ENCODE measurements at regions not wholly inside any gene's neighbourhood (a gene's known extent, or its start where the extent isn't known, plus 50 kb on each side); places are given as distances from the start of the nearest gene placed in this dataset.

GRCh38 chr6:22381845-22382544, 85.2 kb upstream of the PRL start:
- Histone ChIP-seq H3K27me3 (ENCODE audit: control insufficient read depth, insufficient read depth, low read length) (no peaks in the 10 kb centered on the region), H3K4me3 (ENCODE audit: low read depth, low read length) (no peak overlapping the region), H3K36me3 (ENCODE audit: control insufficient read depth, insufficient read depth, low read length) (no peaks in the 10 kb centered on the region)
- TF ChIP-seq, protein P1, sequence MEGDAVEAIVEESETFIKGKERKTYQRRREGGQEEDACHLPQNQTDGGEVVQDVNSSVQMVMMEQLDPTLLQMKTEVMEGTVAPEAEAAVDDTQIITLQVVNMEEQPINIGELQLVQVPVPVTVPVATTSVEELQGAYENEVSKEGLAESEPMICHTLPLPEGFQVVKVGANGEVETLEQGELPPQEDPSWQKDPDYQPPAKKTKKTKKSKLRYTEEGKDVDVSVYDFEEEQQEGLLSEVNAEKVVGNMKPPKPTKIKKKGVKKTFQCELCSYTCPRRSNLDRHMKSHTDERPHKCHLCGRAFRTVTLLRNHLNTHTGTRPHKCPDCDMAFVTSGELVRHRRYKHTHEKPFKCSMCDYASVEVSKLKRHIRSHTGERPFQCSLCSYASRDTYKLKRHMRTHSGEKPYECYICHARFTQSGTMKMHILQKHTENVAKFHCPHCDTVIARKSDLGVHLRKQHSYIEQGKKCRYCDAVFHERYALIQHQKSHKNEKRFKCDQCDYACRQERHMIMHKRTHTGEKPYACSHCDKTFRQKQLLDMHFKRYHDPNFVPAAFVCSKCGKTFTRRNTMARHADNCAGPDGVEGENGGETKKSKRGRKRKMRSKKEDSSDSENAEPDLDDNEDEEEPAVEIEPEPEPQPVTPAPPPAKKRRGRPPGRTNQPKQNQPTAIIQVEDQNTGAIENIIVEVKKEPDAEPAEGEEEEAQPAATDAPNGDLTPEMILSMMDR (IDR thresholded peaks at IDR 0.05; ENCODE audit: insufficient read depth, low read length, severe bottlenecking) = no peak
- FAIRE-seq = no peak
- no peak for DNase-seq (ENCODE audit: low read depth)

DNA sequence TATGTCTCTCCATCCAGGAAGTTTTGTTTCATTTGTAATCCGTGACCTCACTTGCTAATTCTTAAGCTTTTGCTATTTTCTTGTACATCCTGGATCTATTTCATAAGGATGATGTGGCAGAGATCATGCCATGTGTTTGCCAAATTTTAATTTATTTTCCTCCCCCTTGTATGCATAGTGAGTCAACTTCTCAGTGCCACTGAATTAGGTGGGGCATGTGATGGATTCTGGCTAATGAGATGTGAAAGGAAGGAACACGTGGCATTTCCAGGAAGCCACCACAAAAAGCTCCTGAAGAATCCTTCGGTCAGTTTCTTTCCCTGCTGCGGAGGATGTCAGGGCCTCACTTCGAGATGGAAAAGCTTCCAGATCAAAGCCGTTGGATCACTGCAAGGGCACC, 86.2 kb upstream of the PRL start:
- Histone ChIP-seq H3K36me3 (ENCODE audit: control insufficient read depth, insufficient read depth, low read length) (no peaks in the 10 kb centered on the region), H3K4me3 (ENCODE audit: low read depth, low read length) (no peak overlapping the region), H3K27me3 (ENCODE audit: control insufficient read depth, insufficient read depth, low read length) (no peaks in the 10 kb centered on the region)
- TF ChIP-seq, protein P1 (IDR thresholded peaks at IDR 0.05; ENCODE audit: insufficient read depth, low read length, severe bottlenecking) = no peak
- DNase-seq (ENCODE audit: low read depth) (peak; percentile 47), FAIRE-seq (no peak)

DNA sequence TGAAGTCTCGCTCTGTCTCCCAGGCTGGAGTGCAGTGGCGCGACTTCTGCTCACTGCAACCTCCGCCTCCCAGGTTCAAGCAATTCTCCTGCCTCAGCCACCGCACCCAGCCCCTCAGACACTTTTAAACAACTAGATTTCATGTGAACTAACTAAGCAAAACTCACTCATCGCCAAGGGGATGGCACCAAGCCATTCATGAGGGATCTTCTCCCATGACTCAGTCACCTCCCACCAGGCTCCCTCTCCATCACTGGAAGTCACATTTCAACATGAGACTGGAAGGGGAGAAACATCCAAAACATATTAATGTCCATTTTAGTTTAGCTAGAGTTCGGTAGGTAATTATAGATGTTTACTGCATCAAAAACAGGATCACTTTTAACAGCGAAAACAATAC, 95.9 kb upstream of the PRL start:
- Histone ChIP-seq H3K27me3 (ENCODE audit: control insufficient read depth, insufficient read depth, low read length) (no peaks in the 10 kb centered on the region), H3K4me3 (ENCODE audit: low read depth, low read length) (no peak overlapping the region), H3K36me3 (ENCODE audit: control insufficient read depth, insufficient read depth, low read length) (no peaks in the 10 kb centered on the region)
- DNase-seq (ENCODE audit: low read depth) (no peak), FAIRE-seq (no peak)
- TF ChIP-seq, protein P1 (IDR thresholded peaks at IDR 0.05; ENCODE audit: insufficient read depth, low read length, severe bottlenecking) = no peak

DNA sequence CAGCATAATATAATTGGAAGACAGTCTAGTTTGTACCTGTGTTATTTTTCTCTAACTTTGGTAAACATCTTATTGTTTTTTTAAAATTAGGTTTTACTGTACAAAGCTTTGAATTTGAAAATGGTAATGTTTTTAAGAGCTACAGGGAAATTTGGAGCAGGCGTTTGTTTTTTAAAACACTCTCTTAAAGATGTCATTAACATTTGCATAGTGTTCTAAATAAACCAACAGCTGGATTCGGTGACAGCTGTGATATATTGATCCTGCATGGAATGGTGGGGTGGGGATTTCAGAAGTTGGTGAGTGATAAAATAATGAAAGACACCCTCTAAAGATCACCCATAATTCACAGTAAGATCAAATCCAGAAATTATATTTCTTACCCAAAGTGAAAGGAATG, 97.9 kb upstream of the PRL start:
- no peak overlapping the region for H3K4me3 ChIP-seq (ENCODE audit: low read depth, low read length)
- H3K27me3 ChIP-seq (ENCODE audit: control insufficient read depth, insufficient read depth, low read length) = no peaks in the 10 kb centered on the region
- FAIRE-seq (no peak), DNase-seq (ENCODE audit: low read depth) (no peak)
- TF ChIP-seq, protein P1 (IDR thresholded peaks at IDR 0.05; ENCODE audit: insufficient read depth, low read length, severe bottlenecking) = no peak
- no peaks in the 10 kb centered on the region for H3K36me3 ChIP-seq (ENCODE audit: control insufficient read depth, insufficient read depth, low read length)

DNA sequence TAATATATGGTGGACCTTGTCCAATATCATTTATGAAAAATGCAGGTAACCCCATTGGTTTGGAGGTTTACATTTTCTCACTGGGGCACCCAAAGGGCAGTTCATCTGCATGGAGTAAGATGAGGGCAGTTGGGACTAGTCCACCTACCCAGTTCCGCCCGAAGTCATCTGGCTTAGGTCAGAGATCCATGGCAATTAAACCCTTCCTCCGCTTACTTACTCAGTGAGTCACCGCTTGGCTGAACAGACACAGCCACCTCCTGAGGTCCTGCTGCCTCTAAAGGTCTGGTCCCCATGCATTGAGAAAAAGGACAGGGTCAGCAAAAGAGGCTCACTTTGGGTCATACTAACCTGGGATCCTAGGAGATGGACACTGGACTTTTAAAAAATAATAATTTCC, 102.9 kb upstream of the PRL start:
- H3K36me3 ChIP-seq (ENCODE audit: control insufficient read depth, insufficient read depth, low read length) = no peaks in the 10 kb centered on the region
- DNase-seq (ENCODE audit: low read depth) (peak; percentile 42), FAIRE-seq (peak; percentile 55)
- H3K4me3 ChIP-seq (ENCODE audit: low read depth, low read length) = no peak overlapping the region
- TF ChIP-seq, protein P1 (IDR thresholded peaks at IDR 0.05; ENCODE audit: insufficient read depth, low read length, severe bottlenecking) = no peak
- no peaks in the 10 kb centered on the region for H3K27me3 ChIP-seq (ENCODE audit: control insufficient read depth, insufficient read depth, low read length)

- DNase-seq (ENCODE audit: low read depth) (peak; percentile 63), FAIRE-seq (no peak)
- TF ChIP-seq, protein P1 (IDR thresholded peaks at IDR 0.05; ENCODE audit: insufficient read depth, low read length, severe bottlenecking) = no peak
- H3K36me3 ChIP-seq (ENCODE audit: control insufficient read depth, insufficient read depth, low read length) = no peaks in the 10 kb centered on the region
- no peak overlapping the region for H3K4me3 ChIP-seq (ENCODE audit: low read depth, low read length)
- no peaks in the 10 kb centered on the region for H3K27me3 ChIP-seq (ENCODE audit: control insufficient read depth, insufficient read depth, low read length)
Measured at GRCh38 chr6:22401206-22401605, 104.4 kb upstream of the PRL start.
